Astrocyte (in vitro differentiated cells and primary cell): ENCODE measurements at regions not wholly inside any gene's neighbourhood (a gene's known extent, or its start where the extent isn't known, plus 50 kb on each side); places are given as distances from the start of the nearest gene placed in this dataset.

Experiments used
- EZH2 ChIP-seq: IDR thresholded peaks from 2 replicates; pipeline ENCODE4 v1.6.1; 2012; ENCODE audit warnings: mild to moderate bottlenecking, low read length, inconsistent platforms; ENCODE audit not compliant: insufficient read depth
- TF ChIP-seq, protein P1 (sequence below): IDR thresholded peaks from 2 replicates; pipeline ENCODE4 v1.5.1; 2011; ENCODE audit warnings: low read depth, mild to moderate bottlenecking, inconsistent platforms, low read length, moderate library complexity; ENCODE audit not compliant: insufficient read depth

DNA sequence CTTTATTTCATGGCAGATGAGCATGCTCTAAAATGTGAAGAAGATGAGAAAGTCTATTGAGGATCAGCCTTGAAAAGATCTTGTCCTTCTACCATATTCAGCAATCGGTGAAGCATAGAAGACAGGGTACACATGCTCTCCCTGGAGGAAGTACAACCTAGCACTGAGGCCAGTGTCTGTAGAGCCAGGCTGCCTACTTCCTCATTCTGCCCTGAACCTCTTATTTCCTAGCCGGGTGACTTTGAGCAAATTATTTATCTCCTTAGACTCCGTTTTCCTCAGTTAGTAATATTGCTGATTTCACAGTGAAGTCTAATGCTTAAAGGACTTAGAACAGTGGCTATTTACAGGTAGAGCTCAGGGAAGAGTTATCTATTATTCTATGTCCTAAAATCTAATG is 58.4 kb downstream of the TMEM100 start:
- no peak for TF ChIP-seq EZH2
- TF ChIP-seq, protein P1, sequence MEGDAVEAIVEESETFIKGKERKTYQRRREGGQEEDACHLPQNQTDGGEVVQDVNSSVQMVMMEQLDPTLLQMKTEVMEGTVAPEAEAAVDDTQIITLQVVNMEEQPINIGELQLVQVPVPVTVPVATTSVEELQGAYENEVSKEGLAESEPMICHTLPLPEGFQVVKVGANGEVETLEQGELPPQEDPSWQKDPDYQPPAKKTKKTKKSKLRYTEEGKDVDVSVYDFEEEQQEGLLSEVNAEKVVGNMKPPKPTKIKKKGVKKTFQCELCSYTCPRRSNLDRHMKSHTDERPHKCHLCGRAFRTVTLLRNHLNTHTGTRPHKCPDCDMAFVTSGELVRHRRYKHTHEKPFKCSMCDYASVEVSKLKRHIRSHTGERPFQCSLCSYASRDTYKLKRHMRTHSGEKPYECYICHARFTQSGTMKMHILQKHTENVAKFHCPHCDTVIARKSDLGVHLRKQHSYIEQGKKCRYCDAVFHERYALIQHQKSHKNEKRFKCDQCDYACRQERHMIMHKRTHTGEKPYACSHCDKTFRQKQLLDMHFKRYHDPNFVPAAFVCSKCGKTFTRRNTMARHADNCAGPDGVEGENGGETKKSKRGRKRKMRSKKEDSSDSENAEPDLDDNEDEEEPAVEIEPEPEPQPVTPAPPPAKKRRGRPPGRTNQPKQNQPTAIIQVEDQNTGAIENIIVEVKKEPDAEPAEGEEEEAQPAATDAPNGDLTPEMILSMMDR, result no peak
